Prostate gland (tissue), 2 donors: ENCODE measurements at regions not wholly inside any gene's neighbourhood (a gene's known extent, or its start where the extent isn't known, plus 50 kb on each side); places are given as distances from the start of the nearest gene placed in this dataset.

ENCODE experiments used
- DNase-seq: peaks from one replicate; pipeline ENCODE4 v3.0.0-alpha.2; 2019; ENCODE audit warnings: low spot score
- H3K27ac ChIP-seq, 2 donors: fragments of 200-600 bp; sonication (generic); 2 replicates each; pipeline ENCODE4 v1.5.1; 2017 to 2019
- H3K27me3 ChIP-seq: fragments of 200-600 bp; sonication (generic); replicated peaks from 2 replicates; pipeline ENCODE4 v1.5.1; 2019; ENCODE audit not compliant: insufficient read depth
- H3K36me3 ChIP-seq, 2 donors: fragments of 200-600 bp; sonication (generic); 1 replicate in 1 of 2; 2 replicates in 1 of 2; pipeline versions ENCODE4 v1.5.1 to v1.8.1; 2017 to 2019
- H3K4me1 ChIP-seq: fragments of 200-600 bp; sonication (generic); replicated peaks from 2 replicates; pipeline ENCODE4 v1.5.1; 2019
- H3K4me3 ChIP-seq, 2 donors: fragments of 200-600 bp; sonication (generic); 2 replicates each; pipeline ENCODE4 v1.5.1; 2017 to 2019
- H3K9me3 ChIP-seq: fragments of 200-600 bp; sonication (generic); 2 replicates; pipeline ENCODE4 v1.5.1; 2017
- POLR2A ChIP-seq: fragments of 450-650 bp; IDR thresholded peaks from one replicate; pipeline ENCODE4 v1.6.1; 2016; ENCODE audit warnings: antibody characterized with exemption, mild to moderate bottlenecking
- POLR2AphosphoS5 ChIP-seq: sonication (generic); formaldehyde crosslinking; IDR thresholded peaks from one replicate; pipeline ENCODE4 v1.6.1; 2017; ENCODE audit warnings: antibody characterized with exemption
- WGBS: methylation state at CpG from one replicate; pipeline ENCODE4 v1.1.5; 2018; 5-methylcytosine and 5-hydroxymethylcytosine counted together
- intact Hi-C: fragments of 100-400 bp; cut with DNase I; formaldehyde crosslinking; loops from one replicate; pipeline ENCODE4 v1.14.2; 2022
- TF ChIP-seq, protein P1 (sequence below), 4 experiments: fragments of 200-600 bp in 2 of 4; fragments of 450-650 bp in 2 of 4; sonication (generic) in 2 of 4; IDR thresholded peaks; 1 replicate in 3 of 4; 2 replicates in 1 of 4; pipeline ENCODE4 v1.5.1; 2016 to 2019; ENCODE audit warnings: antibody characterized with exemption in 4 of 4, mild to moderate bottlenecking in 2 of 4, moderate library complexity in 2 of 4

DNA sequence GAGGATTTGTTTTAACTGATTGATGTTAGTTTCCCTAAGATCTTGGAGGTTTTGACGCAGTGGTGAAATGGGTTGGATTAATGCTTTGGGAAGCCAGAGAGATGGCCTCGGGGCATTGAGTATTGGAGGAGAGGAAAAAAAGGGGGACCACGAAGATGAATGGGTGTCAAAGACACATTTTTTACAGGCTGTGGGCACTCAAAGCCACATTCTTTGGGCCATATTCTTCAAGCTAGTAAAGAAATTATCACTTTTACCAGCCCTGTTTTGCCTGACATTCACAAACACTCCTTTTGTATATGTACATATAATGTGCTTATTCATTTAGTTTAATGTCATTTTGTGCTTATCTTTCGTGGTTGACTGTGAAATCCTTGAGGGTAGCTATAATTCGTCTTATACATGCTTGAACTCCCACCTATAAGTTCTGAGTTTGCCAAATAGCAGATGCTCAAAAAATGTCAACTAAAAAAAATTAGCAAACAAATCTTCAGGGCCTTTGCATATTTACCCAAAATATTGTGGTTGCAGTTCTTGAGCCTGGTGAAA lies 146.3 kb downstream of the ARL6IP6 start:
- DNase-seq: no peak
- intact Hi-C loops: no loop called here
- TF ChIP-seq POLR2A (no peak), POLR2AphosphoS5 (no peak)
- TF ChIP-seq, protein P1, sequence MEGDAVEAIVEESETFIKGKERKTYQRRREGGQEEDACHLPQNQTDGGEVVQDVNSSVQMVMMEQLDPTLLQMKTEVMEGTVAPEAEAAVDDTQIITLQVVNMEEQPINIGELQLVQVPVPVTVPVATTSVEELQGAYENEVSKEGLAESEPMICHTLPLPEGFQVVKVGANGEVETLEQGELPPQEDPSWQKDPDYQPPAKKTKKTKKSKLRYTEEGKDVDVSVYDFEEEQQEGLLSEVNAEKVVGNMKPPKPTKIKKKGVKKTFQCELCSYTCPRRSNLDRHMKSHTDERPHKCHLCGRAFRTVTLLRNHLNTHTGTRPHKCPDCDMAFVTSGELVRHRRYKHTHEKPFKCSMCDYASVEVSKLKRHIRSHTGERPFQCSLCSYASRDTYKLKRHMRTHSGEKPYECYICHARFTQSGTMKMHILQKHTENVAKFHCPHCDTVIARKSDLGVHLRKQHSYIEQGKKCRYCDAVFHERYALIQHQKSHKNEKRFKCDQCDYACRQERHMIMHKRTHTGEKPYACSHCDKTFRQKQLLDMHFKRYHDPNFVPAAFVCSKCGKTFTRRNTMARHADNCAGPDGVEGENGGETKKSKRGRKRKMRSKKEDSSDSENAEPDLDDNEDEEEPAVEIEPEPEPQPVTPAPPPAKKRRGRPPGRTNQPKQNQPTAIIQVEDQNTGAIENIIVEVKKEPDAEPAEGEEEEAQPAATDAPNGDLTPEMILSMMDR (IDR thresholded peaks at IDR 0.05): no peak
- Histone ChIP-seq H3K9me3 (no peaks in the 10 kb centered on the region), H3K36me3 (no peaks in the 10 kb centered on the region), H3K27ac (no peak overlapping the region), H3K4me3 (no peak overlapping the region), H3K27me3 (no peaks in the 10 kb centered on the region), H3K4me1 (no peaks in the 10 kb centered on the region)
- WGBS: 60% methylated on average over 5 of the region's 5 CpGs

DNA sequence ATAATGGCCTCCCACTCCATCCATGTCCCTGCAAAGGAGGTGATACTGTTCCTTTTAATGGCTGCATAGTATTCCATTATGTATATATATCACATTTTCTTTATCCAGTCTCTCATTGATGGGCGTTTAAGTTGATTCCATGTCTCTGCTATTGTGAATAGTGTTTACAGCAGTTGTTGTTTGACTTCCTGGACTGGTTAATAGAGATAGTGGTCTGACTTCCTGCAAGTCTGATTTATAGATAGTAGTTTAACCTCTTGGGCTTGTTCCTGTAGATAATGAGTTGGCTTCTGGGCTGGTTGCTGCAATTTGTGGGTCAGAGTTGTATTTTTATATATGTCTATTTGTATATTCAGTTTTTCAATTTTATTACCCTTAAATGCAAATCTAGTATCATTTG lies 145.4 kb downstream of the ARL6IP6 start:
- Histone ChIP-seq H3K36me3 (no peaks in the 10 kb centered on the region), H3K27me3 (no peaks in the 10 kb centered on the region), H3K27ac (no peak overlapping the region), H3K9me3 (no peaks in the 10 kb centered on the region), H3K4me3 (no peak overlapping the region), H3K4me1 (no peaks in the 10 kb centered on the region)
- TF ChIP-seq POLR2A (no peak), POLR2AphosphoS5 (no peak)
- TF ChIP-seq, protein P1 (IDR thresholded peaks at IDR 0.05): no peak
- 68% methylated on average over 1 of the region's 1 CpG for WGBS
- no peak for DNase-seq
- intact Hi-C loops: no loop called here

DNA sequence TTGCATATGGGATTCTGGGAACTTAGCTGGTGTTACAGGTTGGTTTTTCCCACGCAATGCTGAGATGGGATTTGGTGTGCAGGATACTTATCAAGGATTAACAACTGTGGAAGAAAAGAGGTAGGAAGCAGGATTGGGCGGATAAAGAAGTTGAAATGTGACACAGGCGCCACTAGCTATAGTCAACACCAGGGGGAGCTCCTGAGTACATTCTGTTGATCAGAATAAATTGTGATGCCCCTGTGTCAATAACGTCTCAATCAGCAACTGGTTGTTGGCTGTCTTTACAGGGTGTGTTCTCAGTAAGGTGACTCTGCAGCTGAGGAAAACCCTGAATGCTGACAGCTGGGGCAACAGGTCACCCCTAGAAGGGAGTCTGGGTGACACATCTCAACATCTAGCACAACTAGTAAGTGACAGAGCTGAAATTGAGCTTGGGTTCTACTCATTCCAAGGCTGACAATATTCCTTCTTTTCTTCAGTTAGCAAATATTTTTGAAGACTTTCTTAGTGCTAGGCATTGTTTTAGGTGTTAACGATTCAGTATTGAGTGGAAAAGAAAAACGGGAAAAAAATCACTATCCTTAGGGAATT lies 143.0 kb downstream of the ARL6IP6 start:
- DNase-seq: peak; percentile 21

DNA sequence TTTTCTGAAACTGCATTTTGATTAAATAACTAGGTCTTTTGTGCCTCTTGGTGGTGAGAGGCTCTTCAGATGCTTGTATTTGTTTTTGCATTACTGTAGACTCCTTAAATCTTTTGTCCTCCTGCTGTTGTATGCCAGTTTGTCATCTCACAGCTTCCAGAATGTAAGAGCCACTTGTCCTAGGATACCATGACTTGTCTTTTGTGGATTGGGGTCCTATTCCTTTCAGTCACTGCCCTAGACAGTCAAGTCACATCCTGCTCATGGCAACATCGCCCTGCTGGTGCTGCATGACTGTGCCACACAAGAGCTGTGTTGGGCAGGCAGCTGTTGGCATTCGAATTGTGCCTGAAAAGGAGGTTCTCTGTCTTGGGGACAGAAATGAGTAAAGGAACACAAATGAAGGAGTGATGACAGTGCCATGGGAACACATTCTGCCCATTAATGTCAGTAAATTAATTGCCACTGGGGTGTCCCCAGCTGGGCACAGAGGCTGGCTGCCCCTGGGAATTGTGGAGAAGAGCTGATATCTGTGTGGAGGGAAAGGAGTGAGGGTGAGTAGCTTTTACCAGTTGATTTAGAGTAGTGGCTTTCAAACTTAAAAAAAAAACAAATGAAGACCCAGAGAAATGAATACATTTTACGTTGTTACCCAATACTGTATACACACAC lies 140.3 kb downstream of the ARL6IP6 start:
- no peaks in the 10 kb centered on the region for H3K27me3 ChIP-seq
- H3K4me1 ChIP-seq: no peaks in the 10 kb centered on the region
- DNase-seq: no peak
- 62% methylated on average over 3 of the region's 3 CpGs for WGBS
- H3K4me3 ChIP-seq: no peak overlapping the region
- H3K27ac ChIP-seq: no peak overlapping the region
- TF ChIP-seq POLR2A: no peak
- TF ChIP-seq POLR2AphosphoS5: no peak
- TF ChIP-seq, protein P1 (IDR thresholded peaks at IDR 0.05): no peak
- no peaks in the 10 kb centered on the region for H3K36me3 ChIP-seq
- intact Hi-C loops: no loop called here
- H3K9me3 ChIP-seq: no peaks in the 10 kb centered on the region

More for the DNA sequence above, 143.0 kb downstream of the ARL6IP6 start:
- no peaks in the 10 kb centered on the region for H3K4me1 ChIP-seq
- no peak overlapping the region for H3K4me3 ChIP-seq
- 74% methylated on average over 6 of the region's 6 CpGs for WGBS
- no peaks in the 10 kb centered on the region for H3K27me3 ChIP-seq
- no peaks in the 10 kb centered on the region for H3K9me3 ChIP-seq
- no peaks in the 10 kb centered on the region for H3K36me3 ChIP-seq
- H3K27ac ChIP-seq: no peak overlapping the region
- intact Hi-C loops: no loop called here
- TF ChIP-seq, protein P1 (IDR thresholded peaks at IDR 0.05): peak; percentile 30 to 72 (median 54)
- TF ChIP-seq POLR2AphosphoS5: no peak
